ENCODE measurements at regions not wholly inside any gene's neighbourhood (a gene's known extent, or its start where the extent isn't known, plus 50 kb on each side); places are given as distances from the start of the nearest gene placed in this dataset.
A peak's percentile ranks its signal among the peaks of the same experiment; 100 is the strongest.
"Not testable (repeated sequence)": the region's sequence is repeated elsewhere in the genome, so short reads cannot be mapped to it uniquely, and the experiment has no call there.

DNA sequence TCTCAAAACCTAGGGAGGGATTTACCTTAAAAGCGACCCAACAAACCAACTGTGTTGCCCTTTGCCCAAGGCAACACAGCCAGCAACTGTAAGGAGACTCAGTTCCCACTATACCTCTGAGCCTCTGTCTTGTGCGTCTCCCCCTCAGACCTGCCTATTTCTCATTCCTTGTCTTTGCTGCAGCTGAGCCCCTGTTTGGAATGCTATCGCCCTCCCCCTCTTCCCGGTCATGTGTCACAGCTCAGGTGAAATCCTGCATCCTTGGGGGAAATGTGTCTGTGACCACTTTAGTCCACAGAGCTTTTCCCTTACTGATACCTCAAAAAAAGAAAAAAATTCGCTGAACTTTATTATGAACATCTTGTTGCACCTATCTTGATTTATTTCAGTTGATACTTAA is 52.0 kb upstream of the LRIG1 start:
- no peak for DNase-seq

DNA sequence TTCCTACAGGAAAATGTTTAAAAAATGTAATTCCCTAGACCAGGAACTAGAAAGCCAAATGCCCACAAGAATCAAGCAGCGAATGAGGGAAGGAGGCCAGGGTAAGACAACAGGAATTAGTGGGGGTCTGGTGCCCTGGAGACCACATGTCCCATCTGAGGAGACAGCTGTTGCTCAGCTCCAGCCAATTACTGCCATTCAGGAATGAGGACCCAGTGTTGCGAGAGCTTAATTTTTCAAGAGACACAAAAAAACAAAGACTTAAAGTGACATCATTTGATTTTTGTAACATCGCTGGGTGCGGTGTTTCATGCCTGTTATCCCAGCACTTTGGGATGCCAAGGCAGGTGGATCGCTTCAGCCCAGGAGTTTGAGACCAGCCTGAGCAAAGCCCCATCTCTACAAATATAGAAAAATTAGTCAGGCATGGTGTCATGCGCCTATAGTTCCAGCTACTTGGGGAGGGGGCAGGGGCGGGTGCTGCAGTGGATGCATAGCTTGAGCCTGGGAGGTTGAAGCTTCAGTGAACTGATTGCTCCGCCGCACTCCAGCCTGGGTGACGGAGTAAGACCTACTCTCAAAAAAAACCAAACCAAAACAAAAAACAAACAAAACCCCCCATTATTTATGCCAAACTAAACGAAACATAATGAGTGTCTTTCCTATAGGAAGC is 52.8 kb upstream of the LRIG1 start:
- no peak for DNase-seq

DNA sequence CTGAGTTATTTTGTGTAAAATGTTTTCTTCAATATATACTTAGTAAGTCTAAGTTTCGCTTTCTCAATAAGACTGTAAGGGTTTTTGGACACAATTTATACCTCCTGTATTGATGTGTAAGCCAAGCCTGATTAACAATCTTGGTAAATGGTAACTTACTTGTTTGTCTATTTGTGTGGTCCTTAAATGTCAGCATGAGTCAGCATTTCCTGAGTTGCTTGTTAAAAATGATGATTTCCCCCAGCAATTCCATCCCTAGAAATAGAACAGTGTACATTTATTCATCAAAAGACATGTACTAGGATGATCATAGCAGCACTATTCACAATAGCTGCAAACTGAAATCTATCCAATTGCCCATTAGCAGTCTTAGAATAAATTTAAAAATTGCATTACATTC is 53.4 kb upstream of the LRIG1 start:
- no peak for DNase-seq

DNA sequence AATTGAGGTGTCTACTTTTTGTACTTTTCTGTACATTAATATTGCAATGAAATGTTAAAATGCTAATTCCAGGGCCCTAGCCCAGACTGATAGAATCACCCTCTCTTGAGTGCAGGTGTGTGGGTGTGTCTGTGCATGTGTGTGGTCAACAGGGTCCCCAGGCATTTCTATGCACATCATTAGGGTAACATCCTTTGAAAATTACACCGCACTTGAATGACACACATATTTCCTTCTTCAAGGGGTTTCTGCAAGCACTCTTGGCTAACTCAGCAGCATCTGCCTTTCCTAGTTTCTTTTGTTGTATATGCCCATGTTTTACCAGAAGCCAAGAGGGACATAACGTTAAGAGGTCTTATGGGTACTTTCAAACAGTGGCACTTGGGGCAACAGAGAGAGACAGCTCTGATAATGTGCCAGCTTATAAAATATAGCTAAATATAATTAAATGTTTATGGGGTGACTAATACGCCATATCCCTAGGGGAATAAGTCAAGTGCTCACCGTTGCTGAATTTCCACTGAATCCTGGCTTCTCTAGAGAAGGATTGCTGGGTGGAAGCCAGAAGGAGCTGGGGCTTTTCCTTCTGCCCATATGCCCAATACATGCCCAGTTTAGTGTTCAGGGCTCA is 54.5 kb upstream of the LRIG1 start:
- peak; percentile 24 for DNase-seq

DNA sequence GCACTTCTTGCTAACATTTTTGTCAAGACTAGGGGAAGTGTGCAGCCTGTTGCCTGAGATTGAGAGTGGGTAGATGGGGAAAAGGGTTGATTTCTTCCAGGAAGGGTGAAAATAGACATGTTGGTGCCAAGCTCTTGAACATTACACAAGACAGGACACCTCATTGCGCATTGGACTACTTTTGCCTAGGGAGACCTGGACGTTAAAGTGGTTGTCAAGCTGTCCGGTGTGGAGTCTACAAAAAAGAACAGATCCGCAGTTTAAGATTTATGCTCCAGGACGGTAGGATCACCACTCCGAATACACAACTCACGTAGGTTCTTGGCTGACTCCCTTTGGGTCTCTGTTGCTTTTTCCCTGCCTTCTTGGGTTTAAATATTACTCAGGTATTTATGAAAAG is 56.3 kb upstream of the LRIG1 start:
- DNase-seq = no peak

DNA sequence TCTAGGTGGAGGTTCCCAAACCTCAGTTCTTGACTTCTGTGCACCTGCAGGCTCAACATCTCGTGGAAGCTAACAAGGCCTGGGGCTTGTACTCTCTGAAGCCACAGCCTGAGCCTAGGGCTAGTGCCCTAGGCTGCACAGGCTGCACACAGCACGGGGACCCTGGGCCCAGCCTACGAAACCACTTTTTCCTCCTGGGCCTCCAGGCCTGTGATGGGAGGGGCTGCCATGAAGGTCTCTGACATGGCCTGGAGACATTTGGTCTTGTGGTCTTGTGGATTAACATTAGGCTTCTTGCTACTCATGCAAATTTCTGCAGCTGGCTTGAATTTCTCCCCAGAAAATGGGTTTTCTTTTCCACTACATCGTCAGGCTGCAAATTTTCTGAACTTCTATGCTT is 59.1 kb upstream of the LRIG1 start:
- not testable (repeated sequence) for DNase-seq

DNA sequence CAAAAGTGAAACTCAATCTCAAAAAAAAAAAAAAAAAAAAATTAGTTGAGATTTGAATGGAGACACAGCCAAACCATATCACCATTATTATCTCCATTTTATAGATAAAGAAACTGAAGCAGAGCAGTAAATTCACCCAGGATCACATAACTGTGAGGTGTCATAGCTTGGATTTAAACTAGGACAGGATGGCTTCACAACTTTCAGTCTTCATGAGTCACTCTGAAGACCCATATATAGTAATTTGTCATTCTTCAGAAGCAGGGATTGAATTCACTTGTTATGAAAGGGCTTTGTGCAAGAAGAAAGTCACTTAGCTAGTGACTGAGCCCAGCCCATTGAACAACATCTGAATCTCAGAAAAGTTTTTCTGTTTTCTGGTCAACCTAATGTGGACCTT is 60.5 kb upstream of the LRIG1 start:
- no peak for DNase-seq

DNA sequence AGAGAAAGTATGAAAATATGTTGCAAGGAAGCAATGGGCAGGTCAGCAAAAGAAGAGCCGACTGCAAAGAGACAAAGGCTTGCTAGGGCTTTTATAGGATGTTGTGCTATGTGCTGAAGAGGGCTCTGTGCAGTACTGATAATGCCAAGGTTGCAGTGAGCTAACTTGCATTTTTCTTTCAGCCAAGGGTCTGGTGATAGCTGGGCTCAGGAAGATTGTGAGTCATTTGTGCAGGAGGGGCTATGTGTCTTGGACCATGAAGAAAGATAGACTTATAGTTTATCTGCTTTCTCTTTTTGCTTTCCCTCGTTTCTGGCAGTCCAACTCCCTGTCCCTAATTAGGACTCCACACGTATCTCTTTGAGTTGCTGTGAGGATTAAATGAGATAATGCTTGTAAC is 64.5 kb upstream of the LRIG1 start:
- no peak for DNase-seq

DNA sequence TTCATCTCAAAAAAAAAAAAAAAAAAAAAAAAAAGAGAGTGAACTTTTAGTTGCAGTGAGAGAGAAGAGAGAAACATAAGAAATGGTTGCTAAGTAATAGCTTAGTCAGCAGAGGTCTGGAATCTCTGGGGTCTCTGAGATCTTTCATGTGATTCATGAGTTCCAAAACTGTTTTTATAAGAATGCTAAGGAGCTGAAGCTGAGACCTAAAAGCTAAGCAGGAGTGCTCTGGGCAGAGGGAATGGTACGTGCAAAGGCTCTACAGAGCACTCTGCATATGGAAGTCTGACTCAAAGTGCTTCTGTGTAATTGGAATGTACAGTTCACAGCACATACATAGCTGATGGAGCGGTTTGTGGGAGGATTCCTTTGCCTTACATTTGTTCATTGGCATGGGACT is 66.3 kb upstream of the LRIG1 start:
- no peak for DNase-seq

DNA sequence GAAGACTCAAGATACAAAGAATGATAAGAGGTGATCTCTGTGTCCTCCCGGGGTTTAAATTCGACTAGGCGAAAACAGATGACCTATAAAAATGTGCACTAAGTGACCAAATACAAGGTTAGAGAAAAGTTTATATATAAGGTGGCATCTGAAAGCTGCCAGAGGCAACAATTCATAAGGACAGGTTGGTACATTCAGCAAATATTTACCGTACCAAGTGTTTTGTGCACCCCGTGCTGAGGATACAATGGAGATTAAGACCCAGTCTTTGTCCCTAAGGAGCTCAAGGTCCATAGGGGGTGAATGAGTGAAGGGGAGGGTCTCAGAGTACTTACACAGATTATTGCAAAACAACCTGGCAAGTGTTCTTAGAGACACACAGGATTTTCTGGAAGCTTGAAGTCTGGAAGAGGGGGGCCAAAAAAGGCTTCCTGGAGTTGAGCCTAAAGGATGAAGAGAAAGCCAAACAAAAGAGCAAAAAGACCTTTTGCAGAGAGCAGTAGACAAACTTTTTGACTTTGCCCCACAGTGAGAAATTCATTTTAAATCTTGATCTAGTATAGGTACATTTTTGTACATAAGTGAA is 71.4 kb upstream of the LRIG1 start:
- no peak for DNase-seq

DNA sequence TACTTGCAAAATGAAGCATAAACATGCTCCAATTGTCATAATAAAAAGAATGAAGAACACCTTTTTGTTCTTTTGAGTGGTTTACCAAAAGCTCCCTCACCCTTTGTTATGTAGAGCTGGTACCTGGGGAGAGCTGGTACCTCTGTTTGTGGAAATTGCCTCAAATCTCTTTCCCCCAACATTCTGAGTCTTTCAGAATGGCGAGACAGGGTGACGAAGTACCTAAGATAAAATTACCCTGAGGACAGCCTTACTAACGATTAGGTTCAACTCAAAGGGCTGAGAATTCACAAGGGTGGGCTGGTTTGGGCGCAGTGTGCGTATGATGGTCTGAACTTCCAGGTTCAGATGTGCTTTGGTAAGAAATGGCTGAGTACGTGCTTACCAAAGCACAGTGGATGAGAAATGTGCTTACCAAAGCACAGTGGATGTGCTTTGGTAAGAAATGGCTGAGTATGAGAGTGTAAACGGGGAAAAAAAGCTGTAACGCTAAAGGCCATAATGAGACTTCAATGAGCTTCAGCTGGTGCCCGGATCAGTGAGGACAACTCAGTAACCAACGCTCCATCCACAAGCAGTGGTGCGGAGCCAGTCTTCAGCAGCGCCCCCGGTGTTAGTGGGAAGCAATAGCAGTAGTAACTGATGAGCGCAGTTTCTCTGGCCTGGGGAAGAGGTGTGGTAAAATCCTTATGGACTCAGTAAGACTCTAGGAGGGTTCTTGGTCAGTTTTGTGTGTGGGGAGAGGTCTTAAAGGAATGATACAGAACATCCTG is 72.3 kb upstream of the LRIG1 start:
- DNase-seq = no peak

DNA sequence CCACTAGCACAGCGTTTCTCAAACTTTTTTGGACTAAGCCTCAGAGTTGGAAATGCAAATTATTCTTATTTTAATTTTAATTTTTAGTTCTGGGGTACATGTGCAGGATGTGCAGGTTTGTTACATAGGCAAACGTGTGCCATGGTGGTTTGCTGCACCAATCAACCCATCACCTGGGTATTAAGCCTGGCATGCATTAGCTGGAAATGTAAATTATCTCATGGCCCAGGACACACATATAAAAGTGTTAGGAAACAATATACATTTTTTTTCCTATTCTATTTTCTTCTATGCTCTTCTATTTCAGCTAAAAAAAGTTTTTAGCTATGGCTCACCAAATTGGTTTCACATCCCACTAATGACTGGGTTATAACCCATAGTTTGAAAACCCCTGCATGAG is 73.3 kb upstream of the LRIG1 start:
- DNase-seq = no peak

DNA sequence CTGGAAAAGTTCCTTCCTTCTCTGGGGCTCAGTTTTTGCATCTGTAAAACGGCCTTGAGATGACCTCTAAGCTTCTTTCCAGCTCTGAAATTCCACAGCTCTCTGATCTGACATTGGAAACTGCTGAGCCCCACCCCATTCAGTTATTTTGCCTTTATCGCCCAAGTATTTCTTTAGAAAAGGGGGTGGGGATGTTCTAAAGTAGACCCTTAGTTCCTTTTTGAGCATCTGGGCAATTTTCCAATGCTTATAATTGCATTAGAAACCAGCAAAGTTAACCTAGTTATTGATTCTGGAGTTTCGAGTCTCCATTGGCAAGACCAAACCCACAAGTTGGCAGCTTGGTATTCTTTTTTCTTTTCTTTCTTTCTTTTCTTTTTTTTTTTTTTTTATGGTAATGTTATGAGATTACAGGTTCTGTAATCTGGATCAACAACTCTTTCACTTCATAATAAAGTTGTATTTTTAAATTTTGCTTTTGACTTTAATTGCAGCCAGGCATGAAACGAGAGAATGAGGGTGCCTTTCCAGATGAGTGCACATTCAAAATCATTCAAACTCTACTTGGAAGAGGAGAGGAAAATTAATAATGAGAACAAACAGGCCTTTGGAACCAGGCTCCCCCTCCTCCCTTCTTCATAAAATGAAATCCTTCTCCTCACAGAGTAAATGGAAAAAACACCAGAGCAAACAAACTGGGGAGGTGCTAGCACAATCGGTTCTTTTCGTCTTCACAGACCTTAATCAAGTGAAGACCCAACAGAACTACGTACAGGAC is 76.8 kb upstream of the LRIG1 start:
- DNase-seq = peak; percentile 81

DNA sequence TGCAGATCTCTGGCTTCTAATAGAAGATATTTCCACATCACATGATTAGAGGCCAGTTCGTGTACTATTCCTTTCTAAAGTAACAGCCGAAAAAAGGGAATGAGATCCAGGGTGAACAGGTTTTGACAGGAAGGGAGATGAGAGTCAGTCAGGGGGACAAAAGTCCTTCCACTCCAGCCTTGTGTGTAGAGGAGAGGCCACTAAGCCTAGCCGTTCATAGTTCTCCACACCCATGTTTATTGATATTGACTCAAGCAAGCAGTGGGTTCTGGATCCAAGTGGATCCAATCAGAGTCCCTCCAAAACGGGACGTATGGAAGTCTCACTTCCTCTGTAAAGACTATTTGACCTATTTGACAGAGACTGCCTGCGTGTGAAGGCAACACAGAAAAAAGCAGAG is 80.4 kb upstream of the LRIG1 start:
- DNase-seq = no peak

DNA sequence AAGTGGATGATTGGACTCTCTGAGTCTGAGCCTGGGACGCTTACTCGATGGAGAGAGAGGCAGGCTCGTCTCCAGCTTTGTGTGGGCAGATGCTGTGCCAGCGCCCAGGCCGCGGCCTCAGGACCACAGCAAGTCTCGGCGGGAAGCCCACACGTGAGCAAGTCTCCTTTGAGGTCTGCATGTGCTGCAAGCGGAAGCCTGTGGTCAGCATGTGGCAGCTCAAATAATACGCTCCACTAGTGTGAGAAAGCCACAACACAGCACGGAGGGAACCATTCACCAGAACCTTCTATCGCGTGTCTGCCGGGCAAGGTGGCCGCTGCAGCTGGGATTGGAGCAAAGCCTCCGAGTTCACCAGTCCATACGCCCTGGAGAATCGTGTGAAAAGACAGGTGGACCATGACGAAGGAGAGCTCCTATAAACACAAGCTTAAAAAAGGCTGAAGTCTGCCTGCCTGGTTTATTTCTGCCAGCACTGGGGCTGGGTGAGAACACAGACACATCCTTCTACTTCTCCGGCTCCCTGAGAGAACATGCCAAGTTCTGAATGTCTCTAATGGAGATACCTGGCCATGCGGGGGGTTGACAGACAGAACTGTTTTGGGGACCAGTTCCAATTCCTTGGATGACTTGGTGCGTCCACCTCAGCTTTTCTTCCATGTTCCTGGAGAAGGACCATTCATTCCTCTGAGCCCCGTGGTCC is 82.0 kb upstream of the LRIG1 start:
- DNase-seq = no peak

DNA sequence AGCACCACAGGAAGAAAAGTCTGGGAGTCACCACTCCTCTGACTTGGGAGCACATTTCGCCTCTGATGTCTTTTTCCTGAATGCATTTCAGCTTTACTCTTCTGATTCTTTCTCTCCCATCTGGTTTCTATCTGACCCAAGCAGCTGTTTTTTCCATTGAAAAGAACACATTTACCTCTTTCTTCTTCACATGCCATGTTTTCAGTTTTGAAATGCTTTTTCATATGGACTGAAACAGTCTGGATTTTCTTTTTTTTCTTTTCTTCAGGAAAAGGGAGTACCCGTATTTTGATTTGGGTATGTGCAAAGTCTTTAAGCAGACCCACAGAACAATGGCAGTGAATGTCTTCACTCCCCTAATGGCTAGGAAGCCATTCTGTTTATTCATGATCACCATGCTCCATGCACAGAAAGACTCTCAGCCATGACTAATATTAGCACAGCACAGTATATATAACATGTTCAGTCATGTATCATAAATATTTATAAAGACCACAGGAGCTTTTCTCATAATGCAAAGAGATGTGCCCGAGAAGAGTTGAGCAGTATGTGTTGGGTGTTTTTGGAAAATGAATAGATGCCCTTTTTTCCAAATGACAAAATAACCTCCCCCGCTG is 82.7 kb upstream of the LRIG1 start:
- DNase-seq = no peak

DNA sequence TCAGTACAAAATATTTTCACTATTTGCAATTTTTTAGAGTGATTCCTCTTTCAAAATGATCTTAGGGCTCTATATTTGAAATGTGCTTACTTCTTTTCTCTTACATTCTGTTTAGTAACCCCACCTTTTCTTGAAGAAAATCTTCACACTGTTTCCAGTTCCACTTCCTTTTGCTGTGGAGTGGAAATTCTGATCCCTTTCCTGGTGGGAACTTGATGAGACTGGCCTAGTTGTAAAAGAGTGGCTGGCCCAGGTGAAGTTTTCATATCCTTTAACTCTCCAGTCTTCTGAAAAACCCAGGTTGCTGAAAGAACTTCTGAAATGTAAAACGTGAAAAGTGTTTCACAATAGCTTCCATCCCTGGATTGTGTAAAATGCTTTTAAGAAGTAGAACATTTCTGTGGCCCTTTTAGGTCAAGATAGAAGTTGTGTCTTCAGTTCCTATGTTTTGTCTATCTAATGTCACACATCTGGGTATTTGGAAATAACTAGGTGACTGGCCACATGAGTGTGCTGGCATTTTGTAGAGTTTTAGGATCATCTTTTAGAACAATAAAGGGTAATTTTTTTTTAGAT is 84.8 kb upstream of the LRIG1 start:
- no peak for DNase-seq

DNA sequence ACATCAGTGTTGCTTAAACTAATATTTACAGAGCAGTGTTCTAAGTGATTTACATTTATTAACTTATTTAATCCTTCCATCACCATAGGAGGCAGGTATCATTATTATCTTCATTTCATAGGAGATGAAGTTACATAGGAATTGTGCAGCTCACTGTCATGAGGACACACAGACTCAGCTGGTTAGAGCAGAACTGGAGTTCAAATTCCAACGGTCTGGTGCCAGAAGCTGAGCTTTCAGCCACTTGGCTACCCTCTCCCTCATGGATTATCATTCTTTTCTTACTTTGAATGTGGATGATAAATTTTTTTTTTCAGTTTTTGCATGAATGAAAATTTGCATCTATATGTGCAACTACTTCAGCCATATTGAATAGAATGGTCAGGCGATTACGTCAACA is 86.0 kb upstream of the LRIG1 start:
- no peak for DNase-seq

DNA sequence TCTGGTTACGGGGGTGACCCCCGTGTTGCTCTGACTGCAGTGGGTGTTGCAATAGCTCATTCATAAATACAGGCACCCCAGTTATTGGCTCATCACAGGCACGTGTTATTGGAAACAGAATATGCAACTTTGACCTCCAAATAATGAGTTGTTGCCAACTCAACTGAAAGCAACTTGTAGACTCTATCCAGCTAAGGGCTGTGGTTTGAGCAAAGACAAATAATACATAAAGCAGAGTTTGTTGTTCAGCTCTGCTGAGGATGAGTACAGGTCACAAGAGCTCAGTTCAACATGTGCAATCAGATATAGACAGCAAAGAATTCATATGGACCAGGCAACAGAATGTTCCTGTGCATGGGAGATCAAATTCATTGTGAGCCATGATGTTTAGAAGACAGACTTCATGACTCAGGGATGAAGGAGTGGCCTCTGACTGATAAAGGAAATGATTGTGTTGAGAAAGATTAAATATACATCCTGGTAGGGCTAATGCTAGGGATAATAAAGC is 87.6 kb upstream of the LRIG1 start:
- DNase-seq = no peak

DNA sequence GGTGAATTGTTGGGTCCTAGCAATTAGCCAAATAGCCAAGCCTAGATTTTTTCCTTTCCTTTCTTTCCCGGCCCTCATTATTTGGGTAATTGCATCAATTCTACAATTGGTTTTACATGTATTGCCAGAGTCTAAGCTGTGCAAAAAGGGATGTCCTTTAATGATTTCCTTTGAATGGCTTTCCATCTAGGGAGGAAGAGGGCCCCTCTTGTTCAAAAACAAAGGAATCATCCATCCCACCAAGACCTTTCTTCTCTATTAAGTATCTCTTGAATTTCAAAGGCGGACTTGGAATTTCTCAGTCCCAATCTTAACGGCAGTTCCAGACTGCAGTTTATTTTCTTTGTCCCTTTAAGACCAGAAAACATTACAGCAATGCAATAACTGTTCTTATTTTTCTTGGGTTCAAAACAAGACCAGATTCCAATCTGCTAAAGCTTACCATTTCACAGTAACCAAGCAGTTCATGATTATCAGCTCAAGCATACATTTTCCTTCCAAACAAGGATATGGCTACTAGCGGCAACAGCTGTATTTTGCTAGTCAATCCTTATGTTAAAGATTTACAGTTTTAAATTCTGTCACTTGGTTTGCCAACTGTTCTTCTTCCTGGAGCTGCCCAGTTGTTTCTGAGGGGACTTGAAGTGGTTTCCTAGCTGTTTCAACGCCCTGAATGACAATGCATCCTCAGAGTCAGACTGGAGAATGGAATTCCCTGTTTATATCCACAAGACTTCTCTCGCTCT is 91.4 kb upstream of the LRIG1 start:
- DNase-seq = no peak
